Subcutaneous abdominal adipose tissue (tissue), 5 donors: ENCODE measurements at regions not wholly inside any gene's neighbourhood (a gene's known extent, or its start where the extent isn't known, plus 50 kb on each side); places are given as distances from the start of the nearest gene placed in this dataset.
"Not testable (repeated sequence)": the region's sequence is repeated elsewhere in the genome, so short reads cannot be mapped to it uniquely, and the experiment has no call there.

Experiments used
- H3K27ac ChIP-seq: one replicate; pipeline ENCODE4 v1.7.0; 2013; ENCODE audit warnings: low read depth, mild to moderate bottlenecking, inconsistent platforms, low read length, moderate library complexity
- H3K27me3 ChIP-seq, 5 donors: one replicate each; pipeline ENCODE4 v1.7.0; 2013; ENCODE audit warnings: low read length in 5 of 5, inconsistent platforms in 1 of 5; ENCODE audit not compliant: control insufficient read depth in 5 of 5, insufficient read depth in 4 of 5
- H3K36me3 ChIP-seq, 5 donors: one replicate each; pipeline ENCODE4 v1.7.0; 2013; ENCODE audit warnings: low read length in 5 of 5; ENCODE audit not compliant: control insufficient read depth in 5 of 5, insufficient read depth in 5 of 5
- H3K4me1 ChIP-seq, 5 donors: one replicate each; pipeline ENCODE4 v1.7.0; 2013; ENCODE audit warnings: low read length in 5 of 5, mild to moderate bottlenecking in 3 of 5, moderate library complexity in 1 of 5; ENCODE audit not compliant: control insufficient read depth in 5 of 5, insufficient read depth in 5 of 5
- H3K4me3 ChIP-seq, 5 donors: one replicate each; pipeline ENCODE4 v1.7.0; 2013; ENCODE audit warnings: low read length in 5 of 5, low read depth in 1 of 5
- H3K9ac ChIP-seq, 5 donors: one replicate each; pipeline ENCODE4 v1.7.0; 2013; ENCODE audit warnings: low read length in 5 of 5, mild to moderate bottlenecking in 4 of 5, moderate library complexity in 3 of 5
- H3K9me3 ChIP-seq, 5 donors: one replicate each; pipeline ENCODE4 v1.7.0; 2013; ENCODE audit warnings: low read length in 5 of 5; ENCODE audit not compliant: control insufficient read depth in 5 of 5
- donor health status: healthy.
- donor health status: healthy.
- donor health status: healthy.
- donor health status: healthy.
- donor health status: healthy.

DNA sequence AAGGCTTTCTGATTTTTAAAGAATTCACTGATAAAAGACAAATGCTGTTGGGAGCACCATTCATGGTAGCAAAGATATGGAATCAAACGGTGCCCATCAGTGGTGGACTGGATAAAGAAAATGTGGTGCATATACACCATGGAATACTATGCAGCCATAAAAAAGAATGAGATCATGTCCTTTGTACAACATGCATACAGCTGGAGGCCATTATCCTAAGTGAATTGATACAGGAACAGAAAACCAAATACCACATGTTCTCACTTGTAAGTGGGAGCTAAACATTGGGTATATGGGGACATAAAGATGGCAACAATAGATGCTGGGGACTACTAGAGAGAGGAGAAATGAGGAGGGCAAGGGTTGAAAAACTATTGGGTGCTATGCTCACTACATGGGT, 68.8 kb upstream of the MPP7 start:
- H3K36me3 ChIP-seq, H3K27me3 ChIP-seq, H3K9ac ChIP-seq, H3K4me3 ChIP-seq, H3K27ac ChIP-seq, H3K4me1 ChIP-seq, H3K9me3 ChIP-seq: not testable (repeated sequence)

DNA sequence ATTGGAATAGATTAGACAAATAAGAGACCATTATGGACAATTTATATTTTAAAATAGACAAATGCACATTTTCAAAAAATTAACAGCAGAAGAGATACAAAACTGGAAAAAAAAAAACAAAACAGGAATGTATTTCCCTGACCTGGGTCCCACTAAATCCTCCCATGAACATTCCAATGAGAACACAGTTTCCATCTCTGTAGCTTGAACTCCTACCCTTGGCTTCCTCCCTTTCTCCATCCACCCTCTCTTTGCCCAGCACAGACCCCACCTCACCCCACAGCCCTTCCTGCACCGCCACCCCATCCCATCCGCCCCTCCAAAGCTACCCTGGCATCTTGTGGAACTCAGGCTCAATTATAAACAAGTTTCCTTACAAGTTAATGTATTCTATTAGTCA, 71.2 kb upstream of the MPP7 start:
- Histone ChIP-seq H3K9me3 (no peaks in the 10 kb centered on the region), H3K27me3 (no peaks in the 10 kb centered on the region), H3K4me3 (no peak overlapping the region), H3K9ac (no peak overlapping the region), H3K4me1 (no peaks in the 10 kb centered on the region), H3K27ac (no peak overlapping the region), H3K36me3 (no peaks in the 10 kb centered on the region)

DNA sequence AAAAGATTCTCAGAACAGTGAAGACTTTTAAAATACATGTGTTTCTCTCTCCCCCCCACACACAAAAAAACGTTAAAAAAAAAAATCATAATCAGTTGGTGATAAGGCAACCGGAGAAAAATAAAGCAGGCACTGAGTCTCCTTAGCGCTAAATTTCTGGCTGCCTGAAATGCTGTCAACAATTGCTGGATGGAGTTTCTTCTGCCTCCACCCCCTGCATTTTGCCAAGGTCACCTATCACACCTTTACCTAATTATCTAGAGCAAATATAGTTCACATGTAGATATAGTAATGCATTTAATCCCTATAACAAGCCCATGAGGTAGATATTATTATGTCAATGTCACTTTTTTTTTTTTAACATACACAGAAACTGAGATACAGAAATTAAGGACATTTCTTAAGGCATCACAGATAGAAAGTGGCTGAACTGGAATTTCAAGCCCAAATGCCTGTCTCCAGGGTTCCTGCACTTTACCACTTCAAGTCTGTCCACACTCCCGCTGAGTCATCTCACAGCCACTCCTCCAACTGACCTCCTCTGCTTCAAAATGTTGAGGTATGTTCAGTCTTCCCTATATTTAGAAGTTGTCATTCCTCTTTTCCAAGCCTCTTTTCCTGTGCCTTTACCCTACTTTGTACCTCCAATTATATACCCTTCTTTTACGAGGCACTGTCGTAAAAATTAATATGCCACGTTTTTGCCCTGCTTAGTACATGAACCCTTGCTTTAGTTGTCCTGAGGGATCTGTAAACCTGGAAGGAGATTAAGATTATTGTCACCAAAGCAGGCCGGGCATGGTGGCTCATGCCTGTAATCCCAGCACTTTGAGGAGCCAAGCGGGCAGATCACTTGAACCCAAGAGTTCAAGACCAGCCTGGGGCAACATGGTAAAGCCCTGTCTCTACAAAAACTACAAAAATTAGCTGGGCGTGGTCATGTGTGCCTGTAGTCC, 72.8 kb upstream of the MPP7 start:
- Histone ChIP-seq H3K27me3 (no peaks in the 10 kb centered on the region), H3K27ac (no peak overlapping the region), H3K4me1 (no peaks in the 10 kb centered on the region), H3K4me3 (no peak overlapping the region), H3K9ac (no peak overlapping the region), H3K36me3 (no peaks in the 10 kb centered on the region), H3K9me3 (no peaks in the 10 kb centered on the region)

DNA sequence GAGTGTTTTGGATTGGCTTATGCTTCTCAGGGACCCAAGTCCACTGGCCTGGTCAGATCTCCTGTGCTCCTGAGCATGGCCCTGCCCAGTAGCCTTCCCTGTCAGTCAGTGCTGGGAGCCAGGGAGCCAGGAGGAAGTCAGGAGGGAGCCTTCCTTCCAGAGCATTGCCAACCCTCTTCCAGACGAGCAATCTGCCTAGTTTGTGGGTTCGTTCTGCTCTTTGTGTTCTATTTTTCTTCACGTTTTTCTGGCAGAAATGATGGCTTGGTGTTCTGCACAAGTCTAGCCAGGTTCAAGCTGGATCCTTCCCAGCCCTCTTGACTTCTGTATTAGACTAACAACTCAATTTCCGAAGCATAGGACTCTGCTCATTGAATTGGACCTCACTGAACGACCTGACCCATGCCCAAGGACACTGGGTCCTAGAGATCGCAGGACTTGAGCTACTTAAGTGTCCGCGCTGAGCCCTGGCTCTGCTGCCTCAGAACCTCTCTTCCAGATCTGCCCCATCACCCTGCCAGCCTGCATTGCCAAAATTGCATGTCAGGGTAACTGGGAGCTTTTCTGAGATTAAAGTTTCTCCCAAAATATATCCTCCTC, 76.2 kb upstream of the MPP7 start:
- Histone ChIP-seq H3K27ac (no peak overlapping the region), H3K4me1 (peaks cover 0 to 4% (median 0%) of the 10 kb centered on the region in 5 donors), H3K36me3 (no peaks in the 10 kb centered on the region), H3K9ac (no peak overlapping the region), H3K27me3 (no peaks in the 10 kb centered on the region), H3K9me3 (no peaks in the 10 kb centered on the region), H3K4me3 (no peak overlapping the region)

DNA sequence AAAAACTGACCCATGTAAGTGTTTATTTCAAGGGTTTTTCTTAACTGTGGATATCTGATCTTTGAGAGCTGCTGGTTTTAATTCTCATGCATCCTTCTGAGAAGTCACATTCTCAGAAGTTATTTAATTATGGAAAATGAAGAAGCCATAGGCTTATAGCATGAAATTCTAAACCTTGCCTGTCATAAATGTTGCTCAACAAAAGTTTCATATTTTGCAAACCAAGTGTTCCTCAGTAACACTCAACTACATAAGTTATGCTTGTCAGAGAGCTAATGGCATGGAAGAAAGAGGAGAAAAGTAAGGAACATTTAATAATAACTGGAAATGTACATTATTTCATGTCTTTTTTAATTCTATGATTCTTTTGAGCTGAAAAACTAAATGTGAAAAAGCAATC, 78.6 kb upstream of the MPP7 start:
- no peaks in the 10 kb centered on the region for H3K9me3 ChIP-seq
- H3K36me3 ChIP-seq: no peaks in the 10 kb centered on the region
- H3K27ac ChIP-seq: no peak overlapping the region
- peaks cover 0 to 4% (median 0%) of the 10 kb centered on the region in 5 donors for H3K4me1 ChIP-seq
- peaks cover 0 to 6% (median 0%) of the 10 kb centered on the region in 5 donors for H3K27me3 ChIP-seq
- H3K9ac ChIP-seq: no peak overlapping the region
- no peak overlapping the region for H3K4me3 ChIP-seq

DNA sequence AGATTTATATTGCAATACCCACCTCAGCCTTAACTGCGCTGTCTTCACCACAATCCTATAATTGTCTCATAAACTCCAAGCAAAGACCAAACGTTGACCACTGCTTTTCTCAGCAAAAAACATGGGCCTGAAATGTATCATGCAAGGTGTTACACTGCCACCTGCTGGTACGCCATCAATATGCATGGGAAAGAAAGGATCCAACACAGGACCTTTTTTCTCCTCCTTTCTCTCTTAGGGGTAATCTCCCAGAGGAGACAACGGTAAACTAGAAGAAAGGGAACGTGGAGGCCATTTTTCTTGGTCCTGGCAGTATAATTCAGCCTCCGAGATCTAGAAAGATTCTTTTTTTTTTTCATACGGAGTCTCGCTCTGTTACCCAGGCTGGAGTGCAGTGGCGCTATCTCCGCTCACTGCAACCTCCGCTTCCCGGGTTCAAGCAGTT, 79.1 kb upstream of the MPP7 start:
- no peak overlapping the region for H3K27ac ChIP-seq
- no peaks in the 10 kb centered on the region for H3K36me3 ChIP-seq
- peaks cover 0 to 4% (median 0%) of the 10 kb centered on the region in 5 donors for H3K4me1 ChIP-seq
- H3K9me3 ChIP-seq: no peaks in the 10 kb centered on the region
- H3K27me3 ChIP-seq: peaks cover 0 to 6% (median 0%) of the 10 kb centered on the region in 5 donors
- H3K4me3 ChIP-seq: no peak overlapping the region
- no peak overlapping the region for H3K9ac ChIP-seq

DNA sequence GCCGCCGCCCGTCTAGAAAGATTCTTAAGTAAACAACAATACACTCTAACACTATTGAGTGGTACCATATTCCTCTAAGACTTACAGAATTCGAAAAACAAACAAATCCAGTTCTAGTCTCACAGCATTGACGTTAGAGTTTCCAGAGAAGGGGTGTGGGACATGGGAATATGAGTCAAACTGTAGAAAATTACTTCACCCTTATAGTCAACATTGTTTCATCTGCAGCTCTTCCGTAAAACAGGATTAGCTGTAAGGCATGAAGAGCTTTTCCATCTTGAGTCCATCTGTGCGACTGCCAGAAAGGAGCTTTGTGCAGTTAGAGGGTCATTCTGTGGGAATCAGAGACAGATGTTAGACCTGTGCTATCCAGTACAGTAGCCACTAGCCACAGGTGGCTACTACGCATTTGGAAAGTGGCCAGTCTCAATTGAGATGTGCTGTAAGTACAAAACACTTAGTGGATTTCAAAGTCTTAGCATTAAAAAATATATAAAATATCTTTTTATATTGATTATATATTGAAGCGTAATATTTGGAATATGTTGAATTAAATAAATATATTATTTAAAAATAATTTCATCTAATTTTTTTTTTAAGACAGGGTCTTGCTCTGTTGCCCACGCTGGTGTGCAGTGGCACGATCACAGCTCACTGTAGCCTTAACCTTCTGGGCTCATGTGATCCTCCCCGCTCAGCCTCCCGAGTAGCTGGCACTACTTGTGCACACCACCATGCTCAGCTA, 79.8 kb upstream of the MPP7 start:
- Histone ChIP-seq H3K27me3 (peaks cover 0 to 9% (median 3%) of the 10 kb centered on the region in 5 donors), H3K4me1 (peaks cover 0 to 4% (median 0%) of the 10 kb centered on the region in 5 donors), H3K9ac (no peak overlapping the region), H3K9me3 (no peaks in the 10 kb centered on the region), H3K27ac (no peak overlapping the region), H3K4me3 (no peak overlapping the region), H3K36me3 (no peaks in the 10 kb centered on the region)

DNA sequence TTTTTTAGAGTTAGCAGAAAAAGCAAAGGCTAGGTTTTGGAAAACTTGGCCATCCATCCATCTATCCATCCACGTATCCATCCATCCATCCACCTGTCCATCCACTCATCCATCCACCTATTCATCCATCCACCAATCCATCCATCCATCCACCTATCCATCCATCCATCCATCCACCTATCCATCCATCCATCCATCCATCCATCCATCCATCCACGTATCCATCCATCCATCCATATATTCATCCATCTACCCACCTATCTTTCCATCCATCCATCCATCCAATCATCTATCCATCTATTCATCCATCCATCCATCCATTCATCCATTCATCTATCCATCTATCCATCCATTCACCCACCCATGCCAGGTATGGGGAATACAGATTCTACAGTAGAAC, 81.7 kb upstream of the MPP7 start:
- Histone ChIP-seq H3K4me3 (no peak overlapping the region), H3K9ac (no peak overlapping the region), H3K4me1 (peaks cover 0 to 4% (median 0%) of the 10 kb centered on the region in 5 donors), H3K27me3 (peaks cover 0 to 9% (median 3%) of the 10 kb centered on the region in 5 donors), H3K27ac (no peak overlapping the region), H3K36me3 (no peaks in the 10 kb centered on the region), H3K9me3 (no peaks in the 10 kb centered on the region)

DNA sequence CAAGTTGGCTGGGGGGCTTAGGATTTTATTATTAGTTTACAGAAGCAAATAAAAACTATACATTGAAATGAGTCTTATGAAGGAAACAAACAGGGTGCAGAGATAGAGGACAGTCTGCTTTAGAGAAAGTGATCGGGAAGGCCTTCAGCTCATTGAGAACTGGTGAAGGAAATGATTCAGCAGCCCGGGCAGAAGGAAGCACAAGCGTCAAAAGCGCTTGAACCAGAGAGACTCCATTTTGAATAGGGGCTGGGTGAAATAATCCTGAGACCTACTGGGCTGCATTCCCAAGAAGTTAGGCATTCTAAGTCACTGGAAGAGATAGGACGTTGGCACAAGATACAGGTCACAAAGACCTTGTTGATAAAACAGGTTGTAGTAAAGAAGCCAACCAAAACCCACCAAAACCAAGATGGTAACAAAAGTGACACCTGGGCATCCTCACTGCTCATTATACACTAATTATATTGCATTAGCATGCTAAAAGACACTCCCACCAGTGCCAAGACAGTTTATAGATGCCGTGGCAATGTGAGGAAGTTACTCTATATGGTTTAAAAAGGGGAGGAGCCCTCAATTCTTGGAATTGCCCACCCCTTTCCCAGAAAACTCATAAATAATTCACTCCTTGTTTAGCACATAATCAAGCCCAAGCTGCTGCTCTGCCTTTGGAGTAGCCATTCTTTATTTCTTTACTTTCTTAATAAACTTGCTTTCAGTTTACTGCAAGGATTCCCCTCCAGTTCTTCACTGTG, 83.1 kb upstream of the MPP7 start:
- no peaks in the 10 kb centered on the region for H3K9me3 ChIP-seq
- H3K36me3 ChIP-seq: no peaks in the 10 kb centered on the region
- H3K9ac ChIP-seq: no peak overlapping the region
- H3K4me1 ChIP-seq: peaks cover 0 to 4% (median 0%) of the 10 kb centered on the region in 5 donors
- H3K27me3 ChIP-seq: peaks cover 0 to 9% (median 3%) of the 10 kb centered on the region in 5 donors
- H3K27ac ChIP-seq: no peak overlapping the region
- no peak overlapping the region for H3K4me3 ChIP-seq
